Activated naive CD8-positive, alpha-beta T cell treated with anti-CD3 and anti-CD28 coated beads, Interleukin-2, amount 50 U/mL, for 24 hours (primary cell): ENCODE measurements at regions not wholly inside any gene's neighbourhood (a gene's known extent, or its start where the extent isn't known, plus 50 kb on each side); places are given as distances from the start of the nearest gene placed in this dataset.
"Not testable (repeated sequence)": the region's sequence is repeated elsewhere in the genome, so short reads cannot be mapped to it uniquely, and the experiment has no call there.

ENCODE experiments used
- ATAC-seq: fragments of 150-1000 bp; cut with Tn5 transposase; one replicate; pipeline ENCODE4 v1.10.0; 2021
- DNase-seq: peaks from one replicate; pipeline ENCODE4 v3.0.0; 2021
- H3K27ac Mint-ChIP-seq: one replicate; pipeline ENCODE4 v1.8.0; 2021; ENCODE audit warnings: mild to moderate bottlenecking, mixed read lengths
- H3K27me3 Mint-ChIP-seq: one replicate; pipeline ENCODE4 v1.8.0; 2021; ENCODE audit warnings: mixed read lengths
- H3K36me3 Mint-ChIP-seq: one replicate; pipeline ENCODE4 v1.8.0; 2021; ENCODE audit warnings: low read depth, mixed read lengths
- H3K4me1 Mint-ChIP-seq: one replicate; pipeline ENCODE4 v1.8.0; 2021; ENCODE audit warnings: mixed read lengths
- H3K4me3 Mint-ChIP-seq: one replicate; pipeline ENCODE4 v1.8.0; 2021; ENCODE audit warnings: mild to moderate bottlenecking, moderate library complexity, mixed read lengths
- H3K9me3 Mint-ChIP-seq: one replicate; pipeline ENCODE4 v1.8.0; 2021; ENCODE audit warnings: mixed read lengths

- DNase-seq, result no peak
- Mint-ChIP-seq H3K9me3 (no peaks in the 10 kb centered on the region), H3K27me3 (peaks cover 1% of the 10 kb centered on the region), H3K27ac (no peak overlapping the region), H3K4me3 (no peak overlapping the region), H3K36me3 (no peaks in the 10 kb centered on the region), H3K4me1 (no peaks in the 10 kb centered on the region)
- no peak for ATAC-seq
Measured at GRCh38 chr3:118511402-118511801, 523.2 kb downstream of the IGSF11 start.

- no peaks in the 10 kb centered on the region for H3K36me3 Mint-ChIP-seq
- DNase-seq (no peak), ATAC-seq (no peak)
- H3K9me3 Mint-ChIP-seq, result no peaks in the 10 kb centered on the region
- H3K27me3 Mint-ChIP-seq, result peaks cover 1% of the 10 kb centered on the region
- no peak overlapping the region for H3K4me3 Mint-ChIP-seq
- no peak overlapping the region for H3K27ac Mint-ChIP-seq
- H3K4me1 Mint-ChIP-seq, result no peaks in the 10 kb centered on the region
Measured at GRCh38 chr3:118512301-118512700, 522.3 kb downstream of the IGSF11 start.

GRCh38 chr3:118525077-118525476, 509.6 kb downstream of the IGSF11 start:
- H3K27me3 Mint-ChIP-seq, result no peaks in the 10 kb centered on the region
- H3K4me3 Mint-ChIP-seq, result no peak overlapping the region
- H3K27ac Mint-ChIP-seq, result no peak overlapping the region
- DNase-seq (no peak), ATAC-seq (no peak)
- H3K36me3 Mint-ChIP-seq, result no peaks in the 10 kb centered on the region
- H3K4me1 Mint-ChIP-seq, result no peaks in the 10 kb centered on the region
- peaks cover 9% of the 10 kb centered on the region for H3K9me3 Mint-ChIP-seq

GRCh38 chr3:118526758-118527513, 507.7 kb downstream of the IGSF11 start:
- no peak overlapping the region for H3K4me3 Mint-ChIP-seq
- H3K27me3 Mint-ChIP-seq, result no peaks in the 10 kb centered on the region
- H3K4me1 Mint-ChIP-seq, result no peaks in the 10 kb centered on the region
- no peaks in the 10 kb centered on the region for H3K36me3 Mint-ChIP-seq
- ATAC-seq (no peak), DNase-seq (no peak)
- H3K9me3 Mint-ChIP-seq, result peaks cover 9% of the 10 kb centered on the region
- H3K27ac Mint-ChIP-seq, result no peak overlapping the region

GRCh38 chr3:118527514-118528044, 507.1 kb downstream of the IGSF11 start:
- DNase-seq, result no peak
- H3K4me1 Mint-ChIP-seq, result no peaks in the 10 kb centered on the region
- no peaks in the 10 kb centered on the region for H3K36me3 Mint-ChIP-seq
- H3K4me3 Mint-ChIP-seq, result no peak overlapping the region
- no peak overlapping the region for H3K27ac Mint-ChIP-seq
- H3K9me3 Mint-ChIP-seq, result peaks cover 9% of the 10 kb centered on the region
- no peaks in the 10 kb centered on the region for H3K27me3 Mint-ChIP-seq
- ATAC-seq, result no peak

GRCh38 chr3:118529554-118529953, 505.1 kb downstream of the IGSF11 start:
- H3K4me3 Mint-ChIP-seq, result no peak overlapping the region
- ATAC-seq (no peak), DNase-seq (no peak)
- no peaks in the 10 kb centered on the region for H3K36me3 Mint-ChIP-seq
- H3K27me3 Mint-ChIP-seq, result no peaks in the 10 kb centered on the region
- H3K4me1 Mint-ChIP-seq, result no peaks in the 10 kb centered on the region
- no peak overlapping the region for H3K27ac Mint-ChIP-seq
- H3K9me3 Mint-ChIP-seq, result peaks cover 9% of the 10 kb centered on the region

GRCh38 chr3:118530350-118530922, 504.2 kb downstream of the IGSF11 start:
- Mint-ChIP-seq H3K4me1 (no peaks in the 10 kb centered on the region), H3K4me3 (no peak overlapping the region), H3K27me3 (no peaks in the 10 kb centered on the region), H3K27ac (no peak overlapping the region), H3K36me3 (no peaks in the 10 kb centered on the region), H3K9me3 (peaks cover 9% of the 10 kb centered on the region)
- DNase-seq, result no peak
- ATAC-seq, result no peak

GRCh38 chr3:118530927-118531356, 503.7 kb downstream of the IGSF11 start:
- not testable (repeated sequence) for H3K9me3 Mint-ChIP-seq, H3K4me3 Mint-ChIP-seq, H3K4me1 Mint-ChIP-seq, H3K27ac Mint-ChIP-seq, DNase-seq, ATAC-seq, H3K36me3 Mint-ChIP-seq, H3K27me3 Mint-ChIP-seq

- ATAC-seq, result no peak
- Mint-ChIP-seq H3K4me1 (no peaks in the 10 kb centered on the region), H3K27ac (no peak overlapping the region), H3K27me3 (no peaks in the 10 kb centered on the region), H3K9me3 (peaks cover 9% of the 10 kb centered on the region), H3K36me3 (no peaks in the 10 kb centered on the region), H3K4me3 (no peak overlapping the region)
- DNase-seq, result no peak
Measured at GRCh38 chr3:118531816-118532215, 502.8 kb downstream of the IGSF11 start.

GRCh38 chr3:118533676-118534075, 501.0 kb downstream of the IGSF11 start:
- Mint-ChIP-seq H3K27me3 (no peaks in the 10 kb centered on the region), H3K4me1 (no peaks in the 10 kb centered on the region), H3K36me3 (no peaks in the 10 kb centered on the region), H3K4me3 (no peak overlapping the region), H3K9me3 (peaks cover 7% of the 10 kb centered on the region), H3K27ac (no peak overlapping the region)
- DNase-seq (no peak), ATAC-seq (no peak)

- no peaks in the 10 kb centered on the region for H3K36me3 Mint-ChIP-seq
- no peak for ATAC-seq
- no peaks in the 10 kb centered on the region for H3K27me3 Mint-ChIP-seq
- H3K4me1 Mint-ChIP-seq, result no peaks in the 10 kb centered on the region
- no peak overlapping the region for H3K4me3 Mint-ChIP-seq
- DNase-seq, result no peak
- H3K27ac Mint-ChIP-seq, result no peak overlapping the region
- H3K9me3 Mint-ChIP-seq, result peaks cover 1% of the 10 kb centered on the region
Measured at GRCh38 chr3:118534519-118534918, 500.1 kb downstream of the IGSF11 start.

GRCh38 chr3:118536764-118537163, 497.9 kb downstream of the IGSF11 start:
- Mint-ChIP-seq H3K27ac (no peak overlapping the region), H3K4me3 (no peak overlapping the region), H3K4me1 (no peaks in the 10 kb centered on the region), H3K36me3 (no peaks in the 10 kb centered on the region), H3K27me3 (no peaks in the 10 kb centered on the region), H3K9me3 (no peaks in the 10 kb centered on the region)
- no peak for ATAC-seq
- no peak for DNase-seq

GRCh38 chr3:118537454-118537853, 497.2 kb downstream of the IGSF11 start:
- Mint-ChIP-seq H3K27ac (no peak overlapping the region), H3K27me3 (no peaks in the 10 kb centered on the region), H3K36me3 (no peaks in the 10 kb centered on the region), H3K4me3 (no peak overlapping the region), H3K9me3 (no peaks in the 10 kb centered on the region), H3K4me1 (no peaks in the 10 kb centered on the region)
- no peak for ATAC-seq
- DNase-seq, result no peak

- ATAC-seq, result no peak
- Mint-ChIP-seq H3K9me3 (no peaks in the 10 kb centered on the region), H3K4me1 (no peaks in the 10 kb centered on the region), H3K36me3 (no peaks in the 10 kb centered on the region), H3K27ac (no peak overlapping the region), H3K4me3 (no peak overlapping the region), H3K27me3 (no peaks in the 10 kb centered on the region)
- DNase-seq, result no peak
Measured at GRCh38 chr3:118538187-118538586, 496.5 kb downstream of the IGSF11 start.

- not testable (repeated sequence) for H3K9me3 Mint-ChIP-seq, H3K27ac Mint-ChIP-seq, H3K4me1 Mint-ChIP-seq, ATAC-seq, DNase-seq, H3K27me3 Mint-ChIP-seq, H3K4me3 Mint-ChIP-seq, H3K36me3 Mint-ChIP-seq
Measured at GRCh38 chr3:118539820-118540447, 494.7 kb downstream of the IGSF11 start.
